T47D (cell line): ENCODE measurements at regions not wholly inside any gene's neighbourhood (a gene's known extent, or its start where the extent isn't known, plus 50 kb on each side); places are given as distances from the start of the nearest gene placed in this dataset.

Experiments
- DNase-seq, 2 experiments: peaks; one replicate each; pipeline versions ENCODE4 v3.0.0 to v3.0.0-alpha.2; 2011 to 2012; ENCODE audit warnings: low read depth in 1 of 2, low spot score in 1 of 2
- JUND ChIP-seq: IDR thresholded peaks from 2 replicates; pipeline ENCODE4 v1.6.1; 2012; ENCODE audit warnings: low read depth
- in situ Hi-C: cut with HindIII; loops from 2 replicates; pipeline ENCODE4 v1.10.0; 2016; ENCODE audit warnings: low sequenced_read_pairs, low pct_unique_long_range_greater_than_20kb

GRCh38 chr4:14241574-14241973, 614.0 kb upstream of the BOD1L1 start:
- no peak for DNase-seq
- TF ChIP-seq JUND, result no peak
- in situ Hi-C loops, result no loop called here

GRCh38 chr4:14247767-14248166, 620.2 kb upstream of the BOD1L1 start:
- no peak for DNase-seq
- in situ Hi-C loops, result no loop called here
- no peak for TF ChIP-seq JUND

GRCh38 chr4:14249226-14249625, 621.7 kb upstream of the BOD1L1 start:
- DNase-seq, result no peak
- no peak for TF ChIP-seq JUND
- in situ Hi-C loops, result no loop called here

- no peak for TF ChIP-seq JUND
- in situ Hi-C loops, result no loop called here
- peak in 1 of 2 experiments; percentile 9 for DNase-seq
Measured at GRCh38 chr4:14254252-14254651, 626.7 kb upstream of the BOD1L1 start.

GRCh38 chr4:14254926-14255325, 627.4 kb upstream of the BOD1L1 start:
- in situ Hi-C loops, result no loop called here
- no peak for DNase-seq
- TF ChIP-seq JUND, result no peak

- in situ Hi-C loops, result no loop called here
- no peak for DNase-seq
- no peak for TF ChIP-seq JUND
Measured at GRCh38 chr4:14257903-14258302, 630.4 kb upstream of the BOD1L1 start.

- TF ChIP-seq JUND, result no peak
- no peak for DNase-seq
- in situ Hi-C loops, result no loop called here
Measured at GRCh38 chr4:14259936-14260335, 632.4 kb upstream of the BOD1L1 start.

- in situ Hi-C loops, result no loop called here
- DNase-seq, result no peak
- no peak for TF ChIP-seq JUND
Measured at GRCh38 chr4:14260591-14260990, 633.1 kb upstream of the BOD1L1 start.

GRCh38 chr4:14262221-14262620, 634.7 kb upstream of the BOD1L1 start:
- DNase-seq, result no peak
- TF ChIP-seq JUND, result no peak
- in situ Hi-C loops, result no loop called here

GRCh38 chr4:14264437-14264836, 636.9 kb upstream of the BOD1L1 start:
- no peak for TF ChIP-seq JUND
- in situ Hi-C loops, result no loop called here
- DNase-seq, result no peak

- DNase-seq, result no peak
- TF ChIP-seq JUND, result no peak
- in situ Hi-C loops, result no loop called here
Measured at GRCh38 chr4:14265651-14266050, 638.1 kb upstream of the BOD1L1 start.

GRCh38 chr4:14267373-14268060, 640.0 kb upstream of the BOD1L1 start:
- TF ChIP-seq JUND, result no peak
- DNase-seq, result no peak
- in situ Hi-C loops, result no loop called here

- no peak for DNase-seq
- TF ChIP-seq JUND, result no peak
- in situ Hi-C loops, result no loop called here
Measured at GRCh38 chr4:14269824-14270223, 642.3 kb upstream of the BOD1L1 start.

GRCh38 chr4:14272206-14272605, 644.7 kb upstream of the BOD1L1 start:
- TF ChIP-seq JUND, result no peak
- DNase-seq, result no peak
- in situ Hi-C loops, result no loop called here
